ACHN (cell line): ENCODE measurements at regions not wholly inside any gene's neighbourhood (a gene's known extent, or its start where the extent isn't known, plus 50 kb on each side); places are given as distances from the start of the nearest gene placed in this dataset.
"Not testable (repeated sequence)": the region's sequence is repeated elsewhere in the genome, so short reads cannot be mapped to it uniquely, and the experiment has no call there.

Source experiments
- DNase-seq: peaks from one replicate; pipeline ENCODE4 v3.0.0-alpha.2; 2015
- in situ Hi-C: cut with HindIII; loops from 2 replicates; pipeline ENCODE4 v1.10.0; 2017; ENCODE audit warnings: low sequenced_read_pairs, low pct_ligation_motif_present, low pct_unique_long_range_greater_than_20kb

DNA sequence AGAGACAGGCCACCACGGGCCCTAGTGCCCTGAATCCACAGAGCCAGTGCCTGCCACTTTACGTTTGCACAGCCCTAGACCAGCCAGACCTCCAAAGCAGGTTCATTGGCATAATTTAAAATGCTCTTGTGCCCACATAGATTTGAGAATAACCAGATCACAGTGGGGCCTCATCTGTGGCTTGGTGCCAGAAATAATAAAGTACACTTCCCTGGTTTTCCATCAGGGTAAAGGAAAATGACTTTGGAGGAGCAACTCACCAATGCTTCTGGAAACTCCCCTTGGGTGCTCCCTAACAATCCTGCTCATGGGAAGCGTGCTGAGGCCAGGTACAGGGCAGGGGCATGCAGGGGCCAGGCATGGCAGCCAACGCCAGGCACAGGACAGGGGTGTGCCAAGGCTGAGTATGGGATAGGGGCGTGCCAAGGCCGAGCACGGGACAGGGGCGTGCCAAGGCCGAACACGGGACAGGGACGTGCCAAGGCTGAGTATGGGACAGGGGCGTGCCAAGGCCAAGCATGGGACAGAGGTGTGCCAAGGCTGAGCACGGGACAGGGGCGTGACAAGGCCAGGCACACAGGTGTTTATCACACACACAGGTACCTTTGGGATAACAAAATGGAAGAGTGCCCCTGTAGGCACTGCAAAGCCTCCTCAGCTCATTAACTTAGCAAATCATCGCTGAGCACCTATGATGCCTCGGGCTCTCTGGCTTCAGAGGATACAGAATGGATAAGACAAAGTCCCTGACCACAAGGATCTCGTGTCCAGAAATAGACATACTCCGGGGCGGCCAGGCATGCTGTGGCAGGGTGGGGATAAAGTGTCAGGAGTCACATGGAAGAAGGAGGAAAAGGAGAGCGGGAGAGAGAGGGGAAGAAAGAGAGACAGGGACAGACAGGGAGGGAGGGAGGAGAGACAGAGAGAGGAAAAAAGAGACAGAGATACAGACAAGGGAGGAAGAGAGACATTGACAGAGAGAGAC, 334.7 kb downstream of the EIPR1 start:
- no peak for DNase-seq
- in situ Hi-C loops = no loop called here

DNA sequence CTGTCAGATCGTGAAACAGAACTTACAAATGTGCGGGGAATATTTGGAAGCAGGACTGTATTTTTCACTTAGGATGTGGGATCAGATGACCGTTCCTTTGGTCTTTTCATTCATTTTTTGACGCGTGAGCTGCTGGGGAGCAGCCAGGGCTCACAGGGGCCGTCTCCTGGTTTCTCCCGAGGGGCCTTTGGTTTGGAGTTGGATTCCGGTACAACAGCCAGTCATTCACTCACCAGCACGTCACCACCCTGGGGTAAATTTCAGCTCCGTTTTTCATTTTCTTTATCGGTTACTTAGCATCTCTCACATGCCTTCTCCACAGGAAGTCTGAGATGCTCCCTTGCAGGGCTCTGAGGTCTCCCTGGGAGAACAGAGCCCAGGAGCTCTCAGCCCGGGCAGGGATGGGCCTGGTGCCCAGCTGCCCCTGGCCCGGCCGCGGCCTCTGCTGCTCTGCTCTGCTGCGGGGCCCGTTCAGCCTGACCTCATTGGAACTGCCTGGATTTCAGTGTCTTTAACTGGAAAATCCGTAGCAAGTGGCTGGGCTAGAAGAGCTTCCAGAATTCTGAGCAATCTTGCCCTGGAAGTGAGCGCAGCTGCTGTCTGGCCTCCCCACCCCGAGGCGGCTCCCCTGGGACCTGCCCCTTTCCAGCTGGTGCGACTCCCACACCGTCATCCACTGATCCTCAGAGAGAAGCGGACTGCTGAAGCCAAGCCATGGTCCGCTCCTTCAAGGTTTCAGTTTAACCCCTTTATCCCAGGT, 335.6 kb downstream of the EIPR1 start:
- in situ Hi-C loops = no loop called here
- no peak for DNase-seq

DNA sequence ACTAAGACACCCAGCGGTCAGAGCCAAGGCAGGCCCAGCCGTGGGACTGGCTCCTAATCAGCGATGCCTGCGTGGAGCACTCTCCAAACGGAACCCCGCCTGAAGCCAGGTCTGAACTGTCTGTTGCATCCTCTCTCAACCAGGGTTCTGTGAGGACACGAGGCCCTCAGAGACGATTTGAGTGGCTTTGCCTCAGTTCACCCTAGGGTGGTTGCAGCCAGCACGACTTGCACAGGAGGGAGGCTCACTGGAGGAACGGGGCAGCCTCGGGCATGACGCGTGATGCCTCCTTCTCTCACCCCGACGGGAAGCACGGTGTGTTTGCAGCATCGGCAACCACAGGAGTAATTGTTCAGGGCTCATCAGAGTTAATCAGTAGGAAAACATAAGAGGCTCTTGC, 336.4 kb downstream of the EIPR1 start:
- in situ Hi-C loops = no loop called here
- no peak for DNase-seq

DNA sequence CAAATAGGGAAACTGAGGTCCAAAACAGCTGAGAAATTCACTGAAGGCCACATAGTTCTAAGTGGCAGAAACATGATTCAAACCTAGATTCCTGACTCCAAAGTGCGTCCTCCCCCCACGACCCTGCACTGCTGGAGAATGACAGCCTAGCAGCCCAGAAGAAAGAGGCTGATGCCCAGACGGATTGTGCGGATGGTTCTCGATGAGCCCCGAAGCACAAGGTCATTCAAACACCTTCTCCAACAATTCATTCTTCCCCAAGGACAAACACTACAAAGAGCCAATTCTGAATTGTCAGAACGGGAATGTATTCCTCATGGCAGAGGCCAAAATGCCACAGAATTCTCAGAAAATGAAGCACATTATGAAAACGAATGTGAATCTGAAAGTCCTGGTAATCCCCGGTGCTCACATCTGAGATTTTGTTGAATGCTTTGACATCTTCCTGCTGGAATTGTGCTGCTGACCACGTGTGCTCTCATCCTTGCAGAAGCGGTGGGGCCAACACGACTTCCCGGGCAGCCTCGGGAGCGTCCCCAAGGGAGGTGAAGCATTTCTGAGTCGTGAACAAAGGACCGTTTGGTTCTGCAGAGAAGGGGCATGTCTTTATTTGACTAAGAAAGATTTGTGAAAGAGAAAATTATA, 337.0 kb downstream of the EIPR1 start:
- no peak for DNase-seq
- in situ Hi-C loops = no loop called here

DNA sequence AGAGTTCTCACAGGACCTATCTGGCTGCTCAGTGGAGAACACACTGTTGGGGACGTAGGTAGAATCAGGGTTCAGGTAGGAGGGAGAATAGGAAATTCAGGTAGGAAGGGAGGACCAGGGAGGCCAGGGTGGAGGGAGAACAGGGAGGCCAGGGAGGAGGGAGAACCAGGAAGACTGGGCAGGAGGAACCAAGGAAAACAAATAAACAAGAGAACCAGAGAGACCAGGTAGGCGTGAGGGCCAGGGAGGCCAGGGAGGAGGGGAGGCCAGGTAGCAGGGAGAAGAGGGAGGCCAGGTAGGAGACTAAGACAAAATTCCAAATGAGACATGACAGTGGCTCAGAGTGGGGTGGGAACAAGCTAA, 337.6 kb downstream of the EIPR1 start:
- in situ Hi-C loops = no loop called here
- no peak for DNase-seq

DNA sequence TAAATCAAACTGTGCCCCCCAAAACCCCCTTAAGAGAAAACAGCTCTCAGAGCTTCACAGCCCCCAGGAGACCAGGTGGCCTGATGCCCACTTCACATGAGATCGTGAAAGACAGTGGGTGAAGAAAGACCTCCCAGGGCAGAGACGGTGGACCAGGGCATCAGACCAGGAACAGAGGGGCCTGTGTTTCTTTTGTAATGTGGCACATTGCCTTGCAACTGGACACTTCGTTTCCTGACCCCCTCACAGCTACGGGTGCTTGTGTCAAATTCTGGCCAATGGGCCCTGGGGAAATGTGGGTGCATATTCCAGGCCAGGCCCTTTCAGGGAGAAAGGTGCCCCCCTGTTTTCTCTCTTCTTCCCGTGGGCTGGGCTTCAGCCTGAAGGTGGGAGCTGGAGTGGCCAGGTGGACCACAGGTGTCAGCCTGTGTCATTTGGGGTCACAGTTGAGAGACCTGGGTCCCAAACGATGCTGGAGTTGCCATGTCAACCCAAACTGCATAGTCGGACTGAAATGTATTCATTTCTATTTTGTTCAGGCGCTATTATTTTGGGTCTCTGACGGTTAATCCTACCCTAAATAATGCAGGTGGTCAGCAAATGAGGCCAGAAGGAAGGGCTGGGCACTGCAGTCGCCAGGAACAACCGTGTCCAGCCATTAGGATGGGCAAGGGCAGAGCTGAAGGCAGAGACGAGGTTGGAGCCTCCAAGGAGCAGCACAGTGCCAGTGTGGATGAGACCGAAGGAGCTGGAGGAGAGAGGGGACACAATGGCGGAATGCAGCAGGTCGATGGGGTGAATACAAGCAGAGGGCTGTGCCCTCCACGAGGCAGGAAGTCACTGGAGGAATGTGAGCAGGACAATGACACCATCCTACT, 338.2 kb downstream of the EIPR1 start:
- DNase-seq = no peak
- in situ Hi-C loops = no loop called here

DNA sequence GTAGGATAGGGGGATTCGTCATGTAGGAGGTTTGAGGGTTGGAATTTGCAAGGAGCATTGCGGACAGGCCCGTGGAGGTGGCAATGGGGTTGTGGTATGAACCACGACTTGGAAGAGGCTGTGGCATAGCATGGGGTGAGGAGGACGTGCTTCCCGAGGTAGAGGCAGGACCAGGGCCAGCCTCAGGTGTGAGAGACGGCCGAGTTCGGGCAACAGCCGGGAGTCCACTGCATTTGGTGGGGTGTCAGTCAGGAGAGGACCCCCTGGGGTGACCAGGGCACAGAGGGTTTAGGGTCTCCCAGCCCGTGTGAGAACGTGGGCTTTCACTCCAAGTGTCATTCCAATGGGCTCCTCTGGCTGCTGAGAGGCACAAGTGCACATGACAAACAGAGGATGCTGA, 339.0 kb downstream of the EIPR1 start:
- in situ Hi-C loops = no loop called here

DNA sequence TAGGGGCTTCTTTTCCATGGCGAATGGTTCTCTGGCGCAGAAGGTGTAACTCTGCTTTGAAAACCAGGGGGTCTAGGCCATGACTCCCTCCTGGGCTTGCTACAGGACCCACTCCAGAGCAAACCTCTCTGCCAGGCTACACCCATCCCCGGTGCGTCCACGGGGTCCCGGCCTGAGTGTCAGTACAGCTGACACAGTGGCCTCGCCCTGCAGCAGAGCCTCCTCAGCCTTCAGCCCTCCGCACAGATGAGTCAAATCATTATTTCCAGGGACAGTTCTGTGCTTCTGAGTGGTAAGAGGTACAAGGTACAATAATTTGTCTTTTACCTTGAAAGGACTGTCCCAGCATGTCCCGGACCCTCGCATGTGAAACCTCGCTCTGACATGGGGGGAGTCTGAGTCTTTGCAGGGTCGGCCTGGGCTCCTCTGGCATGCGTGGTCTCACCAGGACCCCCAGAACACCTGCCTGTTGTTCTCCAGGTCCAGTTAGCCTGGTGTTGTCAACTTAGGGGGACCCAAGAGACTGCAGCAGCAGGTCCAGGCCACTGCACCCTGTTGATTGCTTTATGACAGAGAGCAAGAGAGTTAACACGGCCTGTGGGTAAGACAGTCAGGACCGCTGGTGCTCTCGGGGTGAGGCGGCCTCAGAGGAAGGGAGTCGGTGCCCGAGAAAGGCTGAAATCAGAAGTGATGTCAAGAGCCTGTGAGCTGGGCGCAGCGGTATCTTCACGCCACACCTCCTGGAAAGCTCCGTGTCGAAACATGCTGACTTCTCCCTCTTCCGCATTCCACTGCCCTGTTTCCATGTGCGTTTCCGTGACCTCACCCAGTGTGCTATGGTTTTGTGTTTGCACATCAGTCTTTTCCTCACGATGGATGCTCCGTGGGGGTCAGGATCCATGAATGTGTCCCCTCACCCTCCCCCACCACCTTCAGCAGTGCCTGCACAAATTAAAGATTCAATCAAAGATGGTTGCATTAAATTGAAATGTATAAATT, 340.1 kb downstream of the EIPR1 start:
- no peak for DNase-seq
- in situ Hi-C loops = no loop called here

More for the DNA sequence above, 339.0 kb downstream of the EIPR1 start:
- DNase-seq = no peak

DNA sequence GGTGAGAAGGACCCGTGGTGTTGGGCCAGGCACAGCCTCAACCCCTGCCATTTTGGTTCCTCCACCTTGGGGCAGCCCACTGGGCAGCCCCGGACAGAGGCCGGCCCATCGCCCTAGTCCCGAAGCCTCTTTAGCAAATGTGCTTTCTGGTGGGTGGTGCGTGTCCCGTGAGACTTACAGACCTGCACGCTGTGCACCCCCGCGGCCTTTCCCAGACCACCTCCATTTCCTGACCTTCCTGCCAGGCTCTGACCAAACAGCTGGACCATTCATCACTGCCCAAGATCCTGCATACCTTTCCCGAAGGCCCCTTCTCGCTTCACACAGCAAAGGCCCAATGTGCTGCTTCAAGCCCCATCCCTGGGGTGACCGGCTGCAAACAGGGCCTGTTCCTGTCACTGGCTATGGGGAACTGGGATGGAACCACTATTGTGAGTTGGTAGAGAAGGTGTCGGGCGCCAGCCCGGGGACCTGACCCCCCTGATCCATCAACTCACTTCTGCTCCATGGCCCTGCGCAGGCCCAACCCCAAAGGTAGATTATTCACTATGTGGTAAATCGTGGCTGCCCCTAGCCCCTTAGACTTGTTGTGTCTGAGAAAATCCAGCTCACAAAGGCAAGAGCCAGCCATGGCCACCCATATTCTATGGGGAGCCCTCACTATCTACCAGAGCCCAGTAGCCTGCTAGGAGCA, 341.0 kb downstream of the EIPR1 start:
- no peak for DNase-seq
- in situ Hi-C loops = no loop called here

DNA sequence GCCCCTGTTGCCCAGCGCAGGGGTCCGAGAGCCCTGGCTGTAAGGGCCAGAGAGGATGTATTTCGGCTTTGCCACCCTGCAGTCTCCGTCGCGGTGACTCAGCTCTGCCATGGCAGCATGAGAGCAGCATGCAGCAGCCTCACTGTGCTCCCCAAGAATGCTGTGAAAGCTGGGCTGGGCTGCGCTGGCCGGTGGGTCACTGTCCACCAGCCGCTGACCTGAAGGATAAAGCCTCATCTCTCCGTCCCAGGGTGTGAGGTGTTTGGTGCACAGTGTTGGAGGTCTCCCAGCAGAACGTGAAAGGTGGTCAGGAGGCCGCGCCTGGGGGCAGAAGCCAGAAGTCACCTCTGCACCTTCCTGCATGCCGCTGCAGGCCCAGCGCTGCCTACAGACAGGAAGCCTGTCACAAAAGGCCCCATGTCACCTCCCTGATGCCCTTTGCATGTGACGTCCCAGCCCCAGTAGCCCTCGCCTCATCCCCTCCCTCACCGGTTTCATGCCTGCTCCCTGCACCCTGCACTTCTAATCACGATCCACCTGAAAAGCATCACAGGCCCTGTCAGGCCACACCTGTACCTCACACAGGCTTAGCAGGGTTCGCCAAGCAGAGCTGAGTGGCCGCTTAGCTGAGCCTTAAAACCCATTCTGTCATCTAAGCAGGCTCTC, 342.1 kb downstream of the EIPR1 start:
- DNase-seq = no peak
- in situ Hi-C loops = no loop called here

DNA sequence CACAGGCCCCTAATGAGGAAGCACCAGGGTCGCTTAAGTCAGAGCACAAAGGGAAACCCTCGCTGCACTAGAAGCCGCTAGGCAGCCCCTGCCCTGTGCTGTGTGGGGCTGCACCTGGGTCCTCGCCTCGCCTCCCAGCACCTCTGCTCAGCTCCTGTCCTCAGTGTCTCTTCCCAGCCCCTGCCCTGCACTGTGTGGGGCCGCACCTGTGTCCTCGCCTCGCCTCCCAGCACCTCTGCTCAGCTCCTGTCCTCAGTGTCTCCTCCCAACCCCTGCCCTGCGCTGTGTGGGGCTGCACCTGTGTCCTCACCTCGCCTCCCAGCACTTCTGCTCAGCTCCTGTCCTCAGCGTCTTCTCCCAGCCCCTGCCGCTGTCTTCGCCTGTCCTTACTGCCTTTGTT, 342.8 kb downstream of the EIPR1 start:
- DNase-seq = no peak
- in situ Hi-C loops = no loop called here

DNA sequence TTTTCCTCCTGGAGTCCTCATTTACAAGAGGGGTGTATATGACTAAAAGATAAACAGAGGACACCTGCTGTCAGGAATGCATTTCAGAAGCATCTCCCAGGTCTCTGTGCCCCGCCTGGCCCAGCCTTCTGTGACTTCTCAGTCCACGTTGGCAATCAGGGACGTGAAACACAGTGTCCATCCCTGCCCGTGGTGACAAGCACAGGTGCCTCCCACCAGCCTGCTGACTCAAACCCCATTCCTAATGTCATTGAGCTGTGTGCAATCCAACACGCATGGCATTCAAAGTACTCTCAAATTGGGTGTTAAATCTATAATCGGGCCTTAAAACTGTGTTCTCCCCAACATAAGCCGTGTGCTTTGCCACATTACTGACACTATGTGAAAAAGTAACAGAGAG, 343.2 kb downstream of the EIPR1 start:
- no peak for DNase-seq
- in situ Hi-C loops = no loop called here

DNA sequence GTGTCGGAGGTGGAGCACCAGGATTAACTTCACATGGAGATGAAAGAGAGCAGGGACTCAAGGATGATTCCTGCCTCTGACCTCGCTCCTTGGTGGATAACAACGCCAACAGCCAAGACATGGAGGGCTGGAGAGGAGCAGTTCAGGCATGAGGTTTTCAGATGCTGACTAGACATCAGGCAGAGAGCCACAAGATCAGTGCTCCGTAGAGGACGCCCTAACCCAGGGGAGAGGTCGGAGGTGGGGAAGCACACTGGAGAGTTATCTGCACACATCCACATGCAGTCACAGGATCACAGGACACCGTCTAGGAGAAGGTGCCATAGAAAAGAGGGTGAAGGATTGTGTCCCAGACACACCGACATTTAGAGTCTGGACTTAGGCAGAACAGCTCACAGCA, 344.3 kb downstream of the EIPR1 start:
- in situ Hi-C loops = no loop called here
- DNase-seq = no peak

DNA sequence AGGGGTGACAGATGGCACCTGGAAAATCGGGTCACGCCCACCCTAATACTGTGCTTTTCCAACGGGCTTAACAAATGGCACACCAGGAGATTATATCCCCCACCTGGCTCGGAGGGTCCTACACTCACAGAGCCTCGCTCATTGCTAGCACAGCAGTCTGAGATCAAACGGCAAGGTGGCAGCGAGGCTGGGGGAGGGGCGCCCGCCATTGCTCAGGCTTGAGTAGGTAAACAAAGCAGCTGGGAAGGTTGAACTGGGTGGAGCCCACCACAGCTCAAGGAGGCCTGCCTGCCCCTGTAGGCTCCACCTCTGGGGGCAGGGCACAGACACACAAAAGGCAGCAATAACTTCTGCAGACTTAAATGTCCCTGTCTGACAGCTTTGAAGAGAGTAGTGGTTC, 346.8 kb downstream of the EIPR1 start:
- in situ Hi-C loops, DNase-seq: not testable (repeated sequence)

DNA sequence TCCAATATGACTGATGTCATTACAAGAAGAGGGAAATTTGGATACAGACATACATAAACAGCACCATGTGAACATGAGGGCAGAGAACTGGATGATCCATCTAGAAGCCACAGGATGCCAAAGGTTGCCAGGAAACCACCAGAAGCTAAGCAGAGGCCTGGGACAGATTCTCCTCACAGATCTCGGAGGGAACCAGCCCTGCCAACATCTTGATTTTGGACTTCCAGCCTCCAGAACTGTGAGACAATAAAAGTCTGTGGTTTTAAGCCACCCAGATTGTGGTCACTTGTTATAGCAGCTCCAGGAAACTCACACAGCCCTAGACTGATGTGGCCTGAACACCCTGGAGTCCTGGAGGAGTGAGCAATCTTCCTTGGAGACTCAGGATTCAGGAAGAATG, 351.6 kb downstream of the EIPR1 start:
- DNase-seq = no peak
- in situ Hi-C loops = no loop called here

DNA sequence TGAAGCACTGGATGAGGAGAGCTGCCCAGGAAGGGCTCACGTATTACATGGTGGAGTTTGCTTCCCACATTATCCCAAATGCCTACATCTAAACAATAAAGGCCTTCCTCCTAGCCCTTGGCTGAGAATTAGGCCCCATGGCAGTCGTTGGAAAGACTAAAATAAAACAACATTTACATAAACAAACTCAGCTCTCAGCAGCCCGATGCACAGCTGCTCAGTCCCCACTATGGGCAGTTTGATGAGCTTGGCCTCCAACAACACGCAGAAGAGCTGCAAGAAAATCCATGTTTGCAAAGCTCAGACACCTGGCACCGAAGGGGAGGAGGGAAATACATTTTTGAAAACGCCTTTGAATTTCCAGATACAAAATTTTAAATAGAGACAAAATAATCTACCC, 352.4 kb downstream of the EIPR1 start:
- DNase-seq = no peak
- in situ Hi-C loops = no loop called here
